Mesendoderm (in vitro differentiated cells): ENCODE measurements at regions not wholly inside any gene's neighbourhood (a gene's known extent, or its start where the extent isn't known, plus 50 kb on each side); places are given as distances from the start of the nearest gene placed in this dataset.
"Not testable (repeated sequence)": the region's sequence is repeated elsewhere in the genome, so short reads cannot be mapped to it uniquely, and the experiment has no call there.

Experiments
- DNase-seq: peaks from one replicate; pipeline ENCODE4 v3.0.0; 2013
- H2AK5ac ChIP-seq: 2 replicates; pipeline ENCODE4 v1.6.1; 2013; ENCODE audit warnings: low read length, inconsistent platforms
- H2BK120ac ChIP-seq: 2 replicates; pipeline ENCODE4 v1.6.1; 2013; ENCODE audit warnings: low read depth, mild to moderate bottlenecking, low read length, moderate library complexity, mixed read lengths
- H2BK15ac ChIP-seq: replicated peaks from 2 replicates; pipeline ENCODE4 v1.6.1; 2013; ENCODE audit warnings: low read depth, mild to moderate bottlenecking, moderate library complexity
- H2BK5ac ChIP-seq: 2 replicates; pipeline ENCODE4 v1.6.1; 2013; ENCODE audit warnings: low read length, inconsistent platforms
- H3K18ac ChIP-seq: 2 replicates; pipeline ENCODE4 v1.6.1; 2013; ENCODE audit warnings: mild to moderate bottlenecking, low read length, mixed read lengths
- H3K23ac ChIP-seq: one replicate; pipeline ENCODE4 v1.6.1; 2013; ENCODE audit warnings: low read length
- H3K27ac ChIP-seq: 2 replicates; pipeline ENCODE4 v1.5.1; 2013; ENCODE audit warnings: low read depth, mild to moderate bottlenecking, inconsistent platforms, low read length, moderate library complexity
- H3K27me3 ChIP-seq: 2 replicates; pipeline ENCODE4 v1.6.1; 2013; ENCODE audit warnings: low read length, control low read depth, mild to moderate bottlenecking, inconsistent platforms; ENCODE audit not compliant: insufficient read depth, poor library complexity
- H3K36me3 ChIP-seq: 2 replicates; pipeline ENCODE4 v1.6.1; 2013; ENCODE audit warnings: low read length, inconsistent platforms; ENCODE audit not compliant: control insufficient read depth, insufficient read depth
- H3K4ac ChIP-seq: one replicate; pipeline ENCODE4 v1.6.1; 2013; ENCODE audit warnings: low read depth, mild to moderate bottlenecking, low read length, moderate library complexity
- H3K4me1 ChIP-seq: 2 replicates; pipeline ENCODE4 v1.6.1; 2013; ENCODE audit warnings: low read depth, low read length, inconsistent platforms; ENCODE audit not compliant: control insufficient read depth
- H3K4me2 ChIP-seq: 2 replicates; pipeline ENCODE4 v1.6.1; 2013; ENCODE audit warnings: low read length
- H3K4me3 ChIP-seq: 2 replicates; pipeline ENCODE4 v1.5.1; 2013; ENCODE audit warnings: mild to moderate bottlenecking, low read length
- H3K56ac ChIP-seq: one replicate; pipeline ENCODE4 v1.6.1; 2013; ENCODE audit warnings: low read length
- H3K79me1 ChIP-seq: 2 replicates; pipeline ENCODE4 v1.6.1; 2013; ENCODE audit warnings: low read length, inconsistent platforms
- H3K79me2 ChIP-seq: 2 replicates; pipeline ENCODE4 v1.6.1; 2013; ENCODE audit warnings: mild to moderate bottlenecking, low read length; ENCODE audit not compliant: control insufficient read depth, insufficient read depth
- H3K9ac ChIP-seq: 2 replicates; pipeline ENCODE4 v1.6.1; 2013; ENCODE audit warnings: low read length, inconsistent platforms
- H4K5ac ChIP-seq: one replicate; pipeline ENCODE4 v1.6.1; 2013; ENCODE audit warnings: low read length
- H4K8ac ChIP-seq: one replicate; pipeline ENCODE4 v1.6.1; 2013; ENCODE audit warnings: low read depth, mild to moderate bottlenecking, control low read depth, low read length, moderate library complexity
- WGBS: extraction: QIAGEN DNeasy Blood & Tissue Kit; methylation state at CpG from one replicate; pipeline ENCODE4 v1.1.7; 2013; ENCODE audit warnings: low lambda C conversion rate, missing lambda C conversion rate; ENCODE audit not compliant: insufficient coverage; ENCODE audit errors: extremely low coverage; 5-methylcytosine and 5-hydroxymethylcytosine counted together

- H3K9ac ChIP-seq, result no peak overlapping the region
- H3K4ac ChIP-seq, result no peak overlapping the region
- H2BK120ac ChIP-seq, result no peak overlapping the region
- H2AK5ac ChIP-seq, result no peak overlapping the region
- H3K23ac ChIP-seq, result no peak overlapping the region
- no peak overlapping the region for H4K5ac ChIP-seq
- no peak overlapping the region for H3K4me2 ChIP-seq
- no peak overlapping the region for H3K27ac ChIP-seq
- H3K56ac ChIP-seq, result no peak overlapping the region
- no peak overlapping the region for H3K18ac ChIP-seq
- no peaks in the 10 kb centered on the region for H3K4me1 ChIP-seq
- H3K79me2 ChIP-seq, result no peaks in the 10 kb centered on the region
- WGBS, result no CpG with 5 or more reads among the region's 3 CpGs
- no peaks in the 10 kb centered on the region for H3K27me3 ChIP-seq
- H4K8ac ChIP-seq, result no peak overlapping the region
- no peaks in the 10 kb centered on the region for H3K79me1 ChIP-seq
- H3K36me3 ChIP-seq, result no peaks in the 10 kb centered on the region
- no peak overlapping the region for H2BK15ac ChIP-seq
- no peak overlapping the region for H3K4me3 ChIP-seq
- no peak for DNase-seq
- no peak overlapping the region for H2BK5ac ChIP-seq
Observed at GRCh38 chr4:10223782-10224181, 107.2 kb upstream of the WDR1 start.

DNA sequence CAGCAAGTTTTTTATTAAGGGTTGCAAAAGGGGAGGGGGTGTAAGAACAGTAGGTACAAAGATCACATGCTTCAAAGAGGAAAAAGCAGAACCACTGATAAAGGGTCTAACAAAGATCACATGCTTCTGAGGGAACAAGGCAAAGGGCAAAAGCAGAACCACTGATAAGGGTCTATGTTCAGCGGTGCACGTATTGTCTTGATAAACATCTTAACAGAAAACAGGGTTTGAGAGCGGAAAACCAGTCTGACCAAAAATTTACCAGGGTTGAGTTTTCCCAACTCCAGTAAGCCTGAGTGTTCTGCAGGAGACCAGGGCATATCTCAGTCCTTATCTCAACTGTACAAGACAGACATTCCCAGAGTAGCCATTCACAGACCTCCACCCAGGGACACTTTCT is 96.9 kb upstream of the WDR1 start:
- WGBS, result no CpG with 5 or more reads among the region's 3 CpGs
- not testable (repeated sequence) for H3K4me2 ChIP-seq, H3K4me1 ChIP-seq, H3K9ac ChIP-seq, H3K79me1 ChIP-seq, H3K79me2 ChIP-seq, H3K27me3 ChIP-seq, H3K4me3 ChIP-seq, DNase-seq, H2BK15ac ChIP-seq, H4K5ac ChIP-seq, H3K56ac ChIP-seq, H3K4ac ChIP-seq, H2BK120ac ChIP-seq, H2AK5ac ChIP-seq, H4K8ac ChIP-seq, H3K23ac ChIP-seq, H3K18ac ChIP-seq, H3K27ac ChIP-seq, H3K36me3 ChIP-seq, H2BK5ac ChIP-seq

- no peak overlapping the region for H2BK15ac ChIP-seq
- no peak overlapping the region for H3K4me3 ChIP-seq
- H3K56ac ChIP-seq, result no peak overlapping the region
- WGBS, result no CpG with 5 or more reads among the region's 3 CpGs
- H4K8ac ChIP-seq, result no peak overlapping the region
- H3K4me1 ChIP-seq, result no peaks in the 10 kb centered on the region
- H3K23ac ChIP-seq, result no peak overlapping the region
- no peak overlapping the region for H4K5ac ChIP-seq
- H3K9ac ChIP-seq, result no peak overlapping the region
- no peak overlapping the region for H3K4me2 ChIP-seq
- H3K79me1 ChIP-seq, result no peaks in the 10 kb centered on the region
- no peak overlapping the region for H3K27ac ChIP-seq
- no peaks in the 10 kb centered on the region for H3K79me2 ChIP-seq
- H3K4ac ChIP-seq, result no peak overlapping the region
- no peak for DNase-seq
- no peak overlapping the region for H2BK120ac ChIP-seq
- no peak overlapping the region for H3K18ac ChIP-seq
- H2BK5ac ChIP-seq, result no peak overlapping the region
- H3K36me3 ChIP-seq, result no peaks in the 10 kb centered on the region
- no peaks in the 10 kb centered on the region for H3K27me3 ChIP-seq
- H2AK5ac ChIP-seq, result no peak overlapping the region
Observed at GRCh38 chr4:10212901-10213300, 96.3 kb upstream of the WDR1 start.

DNA sequence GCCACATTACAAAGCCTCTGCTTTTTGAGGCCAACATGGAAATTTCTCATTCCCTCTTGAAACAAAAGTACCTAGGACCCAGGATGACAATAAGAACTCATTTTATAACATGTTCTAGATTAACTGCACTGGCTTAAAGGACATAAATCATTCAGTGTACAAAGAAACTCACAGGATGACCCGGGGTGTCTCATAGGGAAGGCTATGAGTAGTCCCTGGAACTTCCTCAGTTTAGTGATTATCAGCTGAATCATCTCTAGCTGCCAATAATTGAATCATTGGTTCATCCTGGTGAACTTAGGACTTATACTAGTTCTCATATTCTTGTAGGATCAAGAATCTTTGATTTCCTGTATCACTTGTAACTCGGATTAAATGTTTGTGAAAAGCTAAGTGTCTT is 95.8 kb upstream of the WDR1 start:
- Histone ChIP-seq H3K4me3 (no peak overlapping the region), H3K56ac (no peak overlapping the region), H4K8ac (no peak overlapping the region), H3K4me2 (no peak overlapping the region), H2BK15ac (no peak overlapping the region), H2AK5ac (no peak overlapping the region), H3K79me1 (no peaks in the 10 kb centered on the region), H3K18ac (no peak overlapping the region), H3K36me3 (no peaks in the 10 kb centered on the region), H4K5ac (no peak overlapping the region), H3K9ac (no peak overlapping the region), H2BK120ac (no peak overlapping the region), H3K27ac (no peak overlapping the region), H3K4me1 (no peaks in the 10 kb centered on the region), H3K4ac (no peak overlapping the region), H3K23ac (no peak overlapping the region), H3K79me2 (no peaks in the 10 kb centered on the region), H3K27me3 (no peaks in the 10 kb centered on the region), H2BK5ac (no peak overlapping the region)
- DNase-seq, result no peak
- no CpG with 5 or more reads among the region's 2 CpGs for WGBS

DNA sequence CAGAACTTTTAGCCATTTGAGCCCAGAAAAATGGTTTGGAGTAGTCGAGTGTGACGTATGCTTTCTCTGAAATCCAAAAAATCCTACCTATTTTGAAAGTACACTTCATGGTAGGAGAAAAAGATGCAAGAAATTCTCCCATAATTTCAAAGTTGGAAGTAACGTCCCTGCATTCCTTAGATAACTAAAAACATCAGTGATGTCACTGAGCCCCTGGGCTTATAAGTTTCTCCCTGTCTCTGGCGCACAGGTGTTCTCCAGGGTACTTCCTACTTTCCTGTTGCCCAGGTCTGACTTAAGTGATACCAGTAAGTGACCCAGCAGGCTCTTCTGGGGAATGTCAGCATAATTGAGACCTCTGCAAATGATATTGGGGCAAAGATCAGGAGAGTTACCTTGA is 90.5 kb upstream of the WDR1 start:
- Histone ChIP-seq H3K4me1 (no peaks in the 10 kb centered on the region), H2BK120ac (no peak overlapping the region), H3K4ac (no peak overlapping the region), H4K5ac (no peak overlapping the region), H3K23ac (no peak overlapping the region), H3K79me2 (no peaks in the 10 kb centered on the region), H3K4me2 (no peak overlapping the region), H2AK5ac (no peak overlapping the region), H3K4me3 (no peak overlapping the region), H3K56ac (no peak overlapping the region), H3K27me3 (no peaks in the 10 kb centered on the region), H3K18ac (no peak overlapping the region), H3K36me3 (no peaks in the 10 kb centered on the region), H3K9ac (no peak overlapping the region), H2BK5ac (no peak overlapping the region), H2BK15ac (no peak overlapping the region), H3K27ac (no peak overlapping the region), H4K8ac (no peak overlapping the region), H3K79me1 (no peaks in the 10 kb centered on the region)
- DNase-seq, result no peak
- WGBS, result no CpG with 5 or more reads among the region's 4 CpGs

DNA sequence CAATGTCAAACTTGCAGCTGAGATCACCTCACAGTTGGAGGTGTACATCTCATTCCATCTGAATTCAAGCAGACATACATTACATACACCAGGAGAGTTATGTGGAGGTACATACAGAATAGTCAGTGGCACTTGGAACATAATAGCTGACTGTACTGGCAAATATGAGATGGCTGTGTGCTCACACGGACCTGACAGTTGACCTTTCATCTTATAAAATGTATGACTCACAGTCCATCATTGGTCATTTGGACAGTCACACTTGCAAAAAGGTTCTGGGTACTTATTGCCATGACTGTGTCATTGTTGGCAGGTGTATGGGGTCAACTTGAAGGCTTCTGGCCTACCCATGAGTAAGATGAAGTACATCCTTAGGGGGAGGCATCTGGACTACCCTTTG is 88.6 kb upstream of the WDR1 start:
- WGBS, result no CpG with 5 or more reads among the region's 1 CpG
- no peak overlapping the region for H3K9ac ChIP-seq
- H3K23ac ChIP-seq, result no peak overlapping the region
- no peak overlapping the region for H3K27ac ChIP-seq
- H3K4me1 ChIP-seq, result no peaks in the 10 kb centered on the region
- no peak overlapping the region for H3K18ac ChIP-seq
- no peak overlapping the region for H3K4me3 ChIP-seq
- no peaks in the 10 kb centered on the region for H3K27me3 ChIP-seq
- H4K5ac ChIP-seq, result no peak overlapping the region
- H4K8ac ChIP-seq, result no peak overlapping the region
- no peak overlapping the region for H3K4me2 ChIP-seq
- no peak overlapping the region for H3K56ac ChIP-seq
- H3K79me1 ChIP-seq, result no peaks in the 10 kb centered on the region
- H2AK5ac ChIP-seq, result no peak overlapping the region
- H2BK15ac ChIP-seq, result no peak overlapping the region
- no peak overlapping the region for H2BK5ac ChIP-seq
- H3K4ac ChIP-seq, result no peak overlapping the region
- H3K79me2 ChIP-seq, result no peaks in the 10 kb centered on the region
- no peak overlapping the region for H2BK120ac ChIP-seq
- no peak for DNase-seq
- H3K36me3 ChIP-seq, result no peaks in the 10 kb centered on the region
